ENCODE measurements at regions not wholly inside any gene's neighbourhood (a gene's known extent, or its start where the extent isn't known, plus 50 kb on each side); places are given as distances from the start of the nearest gene placed in this dataset.

GRCh38 chr5:58057324-58057723, 402.6 kb downstream of the PLK2 start:
- intact Hi-C loops (cut with DNase I), result no loop called here
- Histone ChIP-seq H3K27ac (peak overlapping the region in 3 of 10 donors; percentile 23 to 34 (median 30)), H3K4me3 (no peak overlapping the region), H3K4me1 (peaks cover 0 to 21% (median 5%) of the 10 kb centered on the region in 9 donors), H3K9me3 (peaks cover 0 to 12% (median 3%) of the 10 kb centered on the region in 11 donors), H3K36me3 (no peaks in the 10 kb centered on the region), H3K27me3 (no peaks in the 10 kb centered on the region)
- no peak for ATAC-seq
- DNase-seq, result no peak
- WGBS, 2 donors, result 95 to 98% methylated on average over 4 of the region's 4 CpGs
- TF ChIP-seq CTCF (IDR thresholded peaks at IDR 0.05), result no peak

GRCh38 chr5:58056546-58056945, 403.3 kb downstream of the PLK2 start:
- H3K4me1 ChIP-seq, result peaks cover 0 to 21% (median 5%) of the 10 kb centered on the region in 9 donors
- H3K9me3 ChIP-seq, result peaks cover 0 to 16% (median 3%) of the 10 kb centered on the region in 11 donors
- H3K4me3 ChIP-seq, result no peak overlapping the region
- TF ChIP-seq CTCF (IDR thresholded peaks at IDR 0.05), result no peak
- no peaks in the 10 kb centered on the region for H3K36me3 ChIP-seq
- DNase-seq (peak in 1 of 2 donors; percentile 27), ATAC-seq (peak in 3 of 8 donors; percentile 34 to 42 (median 37))
- intact Hi-C loops (cut with DNase I), result no loop called here
- peak overlapping the region in 3 of 10 donors; percentile 23 to 34 (median 30) for H3K27ac ChIP-seq
- H3K27me3 ChIP-seq, result no peaks in the 10 kb centered on the region
- WGBS, 2 donors, result 45 to 60% methylated on average over 1 of the region's 1 CpG

GRCh38 chr5:58054018-58054417, 405.9 kb downstream of the PLK2 start:
- intact Hi-C loops (cut with DNase I), result no loop called here
- Histone ChIP-seq H3K36me3 (no peaks in the 10 kb centered on the region), H3K4me1 (peaks cover 0 to 11% (median 0%) of the 10 kb centered on the region in 9 donors), H3K27ac (no peak overlapping the region), H3K27me3 (no peaks in the 10 kb centered on the region), H3K9me3 (peaks cover 0 to 16% (median 3%) of the 10 kb centered on the region in 11 donors), H3K4me3 (no peak overlapping the region)
- no peak for TF ChIP-seq CTCF (IDR thresholded peaks at IDR 0.05)
- DNase-seq, result no peak
- ATAC-seq, result no peak
- WGBS, 2 donors, result 95 to 97% methylated on average over 1 of the region's 1 CpG

GRCh38 chr5:58048954-58049353, 410.9 kb downstream of the PLK2 start:
- no peaks in the 10 kb centered on the region for H3K27me3 ChIP-seq
- H3K4me3 ChIP-seq, result no peak overlapping the region
- H3K4me1 ChIP-seq, result peaks cover 0 to 13% (median 0%) of the 10 kb centered on the region in 9 donors
- 83% methylated on average over 3 of the region's 3 CpGs for WGBS, 2 donors
- DNase-seq, result no peak
- no peak for TF ChIP-seq CTCF (IDR thresholded peaks at IDR 0.05)
- ATAC-seq, result no peak
- intact Hi-C loops (cut with DNase I), result no loop called here
- H3K9me3 ChIP-seq, result peaks cover 0 to 6% (median 0%) of the 10 kb centered on the region in 11 donors
- no peak overlapping the region for H3K27ac ChIP-seq
- no peaks in the 10 kb centered on the region for H3K36me3 ChIP-seq
